ENCODE measurements at regions not wholly inside any gene's neighbourhood (a gene's known extent, or its start where the extent isn't known, plus 50 kb on each side); places are given as distances from the start of the nearest gene placed in this dataset.

- TF ChIP-seq CTCF (IDR thresholded peaks at IDR 0.05): no peak
- TF ChIP-seq POLR2A (IDR thresholded peaks at IDR 0.05): no peak
Observed at GRCh38 chr3:168540726-168541125, 445.0 kb upstream of the GOLIM4 start.

Data from thyroid gland (tissue), 4 donors.